SK-N-MC (cell line): ENCODE measurements at regions not wholly inside any gene's neighbourhood (a gene's known extent, or its start where the extent isn't known, plus 50 kb on each side); places are given as distances from the start of the nearest gene placed in this dataset.

ENCODE experiments used
- EZH2 ChIP-seq: fragments of 200-600 bp; sonication (generic); IDR thresholded peaks from one replicate; pipeline ENCODE4 v1.6.1; 2017; ENCODE audit warnings: antibody characterized with exemption
- POLR2AphosphoS5 ChIP-seq: IDR thresholded peaks from 2 replicates; pipeline ENCODE4 v1.6.1; 2012; ENCODE audit warnings: mild to moderate bottlenecking, low read depth, low read length, borderline replicate concordance

DNA sequence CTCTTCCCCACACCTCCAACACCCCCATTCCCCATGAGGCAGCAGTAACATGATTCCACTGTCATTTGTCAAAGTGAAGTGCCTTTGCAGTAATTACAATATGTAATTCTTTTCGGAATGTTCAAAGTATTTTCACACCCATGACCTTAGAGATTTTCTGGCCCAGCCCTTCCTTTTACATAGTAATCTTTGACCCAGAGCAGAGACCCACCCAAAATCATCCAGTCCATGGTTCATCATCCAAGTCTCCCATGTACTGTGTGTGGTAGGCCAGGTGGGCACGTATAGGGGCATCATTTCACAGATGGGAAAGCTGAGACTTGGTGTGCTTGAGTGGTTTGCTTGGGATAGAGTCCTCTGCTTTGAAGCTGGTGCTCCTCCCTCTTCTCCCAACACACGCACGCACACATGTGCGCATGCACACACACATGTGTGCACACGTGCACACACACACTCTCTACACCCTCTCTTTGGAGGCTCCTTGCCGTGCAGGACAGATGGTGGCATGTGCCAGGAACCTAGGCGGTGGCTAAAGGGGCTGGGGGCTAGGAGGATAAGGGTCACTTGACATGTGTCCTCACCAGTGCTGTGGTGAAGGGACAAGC lies 284.7 kb upstream of the ROPN1 start:
- TF ChIP-seq POLR2AphosphoS5: no peak
- no peak for TF ChIP-seq EZH2
